ENCODE measurements at regions not wholly inside any gene's neighbourhood (a gene's known extent, or its start where the extent isn't known, plus 50 kb on each side); places are given as distances from the start of the nearest gene placed in this dataset.
A peak's percentile ranks its signal among the peaks of the same experiment; 100 is the strongest.
"Not testable (repeated sequence)": the region's sequence is repeated elsewhere in the genome, so short reads cannot be mapped to it uniquely, and the experiment has no call there.

- H3K4me1 ChIP-seq = no peaks in the 10 kb centered on the region
- 91 to 96% methylated on average over 6 of the region's 6 CpGs for WGBS, 2 donors
- ATAC-seq (ENCODE audit: low FRiP score in 2 of 2) (no peak), DNase-seq (no peak)
- no peak for TF ChIP-seq CTCF (IDR thresholded peaks at IDR 0.05)
- TF ChIP-seq POLR2A (IDR thresholded peaks at IDR 0.05) = no peak
- no peak for TF ChIP-seq EP300 (IDR thresholded peaks at IDR 0.05)
- TF ChIP-seq POLR2AphosphoS5 (IDR thresholded peaks at IDR 0.05) = no peak
- H3K27ac ChIP-seq = no peak overlapping the region
- no peaks in the 10 kb centered on the region for H3K36me3 ChIP-seq
- no peaks in the 10 kb centered on the region for H3K9me3 ChIP-seq
- H3K27me3 ChIP-seq = no peaks in the 10 kb centered on the region
- no peak overlapping the region for H3K4me3 ChIP-seq
These were observed 60.2 kb downstream of the LSMEM1 start for GRCh38 chr7:112540839-112541577.

- H3K27ac ChIP-seq = no peak overlapping the region
- WGBS, 2 donors = 92 to 96% methylated on average over 8 to 25 of the region's 25 CpGs
- ATAC-seq (ENCODE audit: low FRiP score in 2 of 2) = peak in 1 of 2 donors; percentile 53
- no peaks in the 10 kb centered on the region for H3K27me3 ChIP-seq
- no peaks in the 10 kb centered on the region for H3K9me3 ChIP-seq
- H3K36me3 ChIP-seq = no peaks in the 10 kb centered on the region
- H3K4me1 ChIP-seq = no peaks in the 10 kb centered on the region
- DNase-seq = peak in 1 of 2 donors; percentile 32
- TF ChIP-seq POLR2A (IDR thresholded peaks at IDR 0.05) (no peak), EP300 (IDR thresholded peaks at IDR 0.05) (no peak), CTCF (IDR thresholded peaks at IDR 0.05) (no peak), POLR2AphosphoS5 (IDR thresholded peaks at IDR 0.05) (no peak)
- H3K4me3 ChIP-seq = no peak overlapping the region
These were observed 66.1 kb downstream of the LSMEM1 start for GRCh38 chr7:112546723-112547513.

- H3K9me3 ChIP-seq = no peaks in the 10 kb centered on the region
- no peaks in the 10 kb centered on the region for H3K36me3 ChIP-seq
- no peak overlapping the region for H3K4me3 ChIP-seq
- no peaks in the 10 kb centered on the region for H3K27me3 ChIP-seq
- no peak for TF ChIP-seq POLR2A (IDR thresholded peaks at IDR 0.05)
- TF ChIP-seq POLR2AphosphoS5 (IDR thresholded peaks at IDR 0.05) = no peak
- no peak for TF ChIP-seq CTCF (IDR thresholded peaks at IDR 0.05)
- no peak for TF ChIP-seq EP300 (IDR thresholded peaks at IDR 0.05)
- ATAC-seq (ENCODE audit: low FRiP score in 2 of 2) (no peak), DNase-seq (no peak)
- H3K4me1 ChIP-seq = no peaks in the 10 kb centered on the region
- H3K27ac ChIP-seq = no peak overlapping the region
- 75 to 83% methylated on average over 2 of the region's 2 CpGs for WGBS, 2 donors
These were observed 67.1 kb downstream of the LSMEM1 start for GRCh38 chr7:112547916-112548315.

GRCh38 chr7:112550468-112551060, 69.8 kb downstream of the LSMEM1 start:
- ATAC-seq (ENCODE audit: low FRiP score in 2 of 2) (peak in 1 of 2 donors; percentile 83), DNase-seq (no peak)
- Histone ChIP-seq H3K27me3 (no peaks in the 10 kb centered on the region), H3K27ac (no peak overlapping the region), H3K36me3 (no peaks in the 10 kb centered on the region), H3K9me3 (no peaks in the 10 kb centered on the region), H3K4me3 (no peak overlapping the region), H3K4me1 (no peaks in the 10 kb centered on the region)
- 9 to 12% methylated on average over 2 of the region's 2 CpGs for WGBS, 2 donors
- TF ChIP-seq EP300 (IDR thresholded peaks at IDR 0.05) = no peak
- TF ChIP-seq CTCF (IDR thresholded peaks at IDR 0.05) = peak; percentile 67 to 88 (median 82)

GRCh38 chr7:112551521-112551920, 70.7 kb downstream of the LSMEM1 start:
- peak in 1 of 2 donors; percentile 57 for DNase-seq
- H3K27me3 ChIP-seq; H3K4me3 ChIP-seq; H3K9me3 ChIP-seq; ATAC-seq (ENCODE audit: low FRiP score in 2 of 2); H3K27ac ChIP-seq; H3K4me1 ChIP-seq; H3K36me3 ChIP-seq: not testable (repeated sequence)
- 90% methylated on average over 4 of the region's 30 CpGs; no CpG with 5 or more reads in 1 of the 2 donors for WGBS, 2 donors

Data from upper lobe of left lung (tissue), 6 donors.